IMR-90 (cell line): ENCODE measurements at regions not wholly inside any gene's neighbourhood (a gene's known extent, or its start where the extent isn't known, plus 50 kb on each side); places are given as distances from the start of the nearest gene placed in this dataset.

Experiments used
- ATAC-seq: fragments of 200-7000 bp; cut with Tn5 transposase; 2 replicates; pipeline ENCODE4 v1.9.1; 2020; ENCODE audit warnings: low read depth, mild to moderate bottlenecking, moderate library complexity
- BruUV-seq: library from RNA; stranded (reverse); fragments of 400-500 nt; replicated peaks from 2 replicates; lab custom pipeline; 2021; lab: Mats Ljungman, UMichigan
- CTCF ChIA-PET: fragments of 300-600 bp; formaldehyde crosslinking; extraction: SDS; loops from one replicate; lab custom pipeline; 2021; ENCODE audit warnings: antibody characterized with exemption; lab: Yijun Ruan, JAX
- POLR2A ChIA-PET: fragments of 300-600 bp; sonication (Branson Sonifier 250); formaldehyde crosslinking; loops from one replicate; lab custom pipeline; 2022; ENCODE audit warnings: antibody characterized with exemption; ENCODE audit not compliant: unreplicated experiment; lab: Charles Lee
- DNase-seq: peaks from one replicate; pipeline ENCODE4 v3.0.0; 2013
- H2AFZ ChIP-seq: replicated peaks from 2 replicates; pipeline ENCODE3; 2013; ENCODE audit warnings: low read length, mild to moderate bottlenecking; ENCODE audit not compliant: poor library complexity
- H2AK5ac ChIP-seq: 2 replicates; pipeline ENCODE4 v1.6.1; 2013; ENCODE audit warnings: low read depth, low read length, inconsistent platforms
- H2AK9ac ChIP-seq: replicated peaks from 2 replicates; pipeline ENCODE3; 2013; ENCODE audit warnings: mild to moderate bottlenecking, low read depth, low read length, moderate library complexity; ENCODE audit not compliant: poor library complexity
- H2BK120ac ChIP-seq: 2 replicates; pipeline ENCODE4 v1.6.1; 2013; ENCODE audit warnings: low read depth, low read length, inconsistent platforms
- H2BK15ac ChIP-seq: 3 replicates; pipeline ENCODE4 v1.6.1; 2013; ENCODE audit warnings: low read depth, low read length, inconsistent platforms
- H2BK20ac ChIP-seq: 2 replicates; pipeline ENCODE4 v1.6.1; 2013; ENCODE audit warnings: low read depth, mild to moderate bottlenecking, inconsistent platforms, low read length, moderate library complexity
- H2BK5ac ChIP-seq: 2 replicates; pipeline ENCODE4 v1.6.1; 2013; ENCODE audit warnings: mild to moderate bottlenecking, low read depth, low read length, inconsistent platforms; ENCODE audit not compliant: poor library complexity, severe bottlenecking
- H3K14ac ChIP-seq: replicated peaks from 2 replicates; pipeline ENCODE4 v1.6.1; 2013; ENCODE audit warnings: low read depth, low read length, inconsistent platforms
- H3K18ac ChIP-seq: 2 replicates; pipeline ENCODE4 v1.6.1; 2013; ENCODE audit warnings: low read depth, low read length, control low read depth
- H3K23ac ChIP-seq: 2 replicates; pipeline ENCODE4 v1.6.1; 2013; ENCODE audit warnings: low read depth, low read length, inconsistent platforms
- H3K27ac ChIP-seq: 2 replicates; pipeline ENCODE4 v1.5.1; 2013; ENCODE audit warnings: mild to moderate bottlenecking, control low read depth, low read length; ENCODE audit not compliant: insufficient read depth
- H3K27me3 ChIP-seq: 2 replicates; pipeline ENCODE4 v1.6.1; 2013; ENCODE audit warnings: low read length; ENCODE audit not compliant: control insufficient read depth, insufficient read depth
- H3K36me3 ChIP-seq: 2 replicates; pipeline ENCODE4 v1.6.1; 2013; ENCODE audit warnings: low read length, mixed read lengths; ENCODE audit not compliant: control insufficient read depth, insufficient read depth
- H3K4ac ChIP-seq: 2 replicates; pipeline ENCODE4 v1.6.1; 2013; ENCODE audit warnings: low read depth, low read length, inconsistent platforms
- H3K4me1 ChIP-seq: 2 replicates; pipeline ENCODE4 v1.6.1; 2013; ENCODE audit warnings: low read length, mixed read lengths; ENCODE audit not compliant: control insufficient read depth, insufficient read depth
- H3K4me2 ChIP-seq: 2 replicates; pipeline ENCODE4 v1.6.1; 2013; ENCODE audit warnings: low read depth, mild to moderate bottlenecking, control low read depth, low read length, moderate library complexity
- H3K4me3 ChIP-seq: 2 replicates; pipeline ENCODE4 v1.5.1; 2013; ENCODE audit warnings: low read depth, mild to moderate bottlenecking, control low read depth, low read length, moderate library complexity; ENCODE audit not compliant: insufficient read depth
- H3K56ac ChIP-seq: 2 replicates; pipeline ENCODE4 v1.6.1; 2013; ENCODE audit warnings: low read length, inconsistent platforms; ENCODE audit not compliant: insufficient read depth; ENCODE audit errors: extremely low read depth
- H3K79me1 ChIP-seq, 2 experiments: 2 replicates each; pipeline ENCODE4 v1.6.1; 2013; ENCODE audit warnings: low read length in 2 of 2, inconsistent platforms in 1 of 2, low read depth in 1 of 2
- H3K9ac ChIP-seq: 2 replicates; pipeline ENCODE4 v1.6.1; 2013; ENCODE audit warnings: low read depth, low read length, control low read depth
- H3K9me1 ChIP-seq: 2 replicates; pipeline ENCODE4 v1.6.1; 2013; ENCODE audit warnings: low read length, inconsistent platforms; ENCODE audit not compliant: insufficient read depth
- H3K9me3 ChIP-seq: 2 replicates; pipeline ENCODE4 v1.6.1; 2013; ENCODE audit warnings: low read length; ENCODE audit not compliant: control insufficient read depth, insufficient read depth
- H4K20me1 ChIP-seq: 2 replicates; pipeline ENCODE4 v1.6.1; 2013; ENCODE audit warnings: low read length, inconsistent platforms; ENCODE audit not compliant: insufficient read depth
- H4K5ac ChIP-seq: 2 replicates; pipeline ENCODE4 v1.6.1; 2013; ENCODE audit warnings: mild to moderate bottlenecking, low read depth, low read length, control low read depth
- H4K8ac ChIP-seq, 2 experiments: 2 replicates each; pipeline ENCODE4 v1.6.1; 2013; ENCODE audit warnings: low read depth in 2 of 2, low read length in 2 of 2, control low read depth in 1 of 2, inconsistent platforms in 1 of 2
- H4K91ac ChIP-seq: 2 replicates; pipeline ENCODE4 v1.6.1; 2013; ENCODE audit warnings: low read depth, low read length, inconsistent platforms; ENCODE audit not compliant: insufficient read depth
- BHLHE40 ChIP-seq: fragments of 150-350 bp; IDR thresholded peaks from 2 replicates; pipeline ENCODE4 v1.6.1; 2016; ENCODE audit warnings: mild to moderate bottlenecking, low read depth, low read length
- CEBPB ChIP-seq: IDR thresholded peaks from 2 replicates; pipeline ENCODE4 v1.6.1; 2012; ENCODE audit warnings: low read depth, low read length, improper control_type of control experiment
- CHD1 ChIP-seq: IDR thresholded peaks from 2 replicates; pipeline ENCODE4 v1.6.1; 2012; ENCODE audit warnings: low read depth, low read length, improper control_type of control experiment
- CTCF ChIP-seq: conservative IDR thresholded peaks from 2 replicates; pipeline ENCODE4 v1.5.1; 2012; ENCODE audit warnings: mild to moderate bottlenecking, low read depth, low read length, improper control_type of control experiment
- ELK1 ChIP-seq: fragments of 150-350 bp; IDR thresholded peaks from 2 replicates; pipeline ENCODE4 v1.6.1; 2016; ENCODE audit warnings: low read depth, mild to moderate bottlenecking, low read length, moderate library complexity, borderline replicate concordance
- FOS ChIP-seq: fragments of 150-350 bp; IDR thresholded peaks from 2 replicates; pipeline ENCODE4 v1.6.1; 2016; ENCODE audit warnings: low read depth, low read length
- MAFK ChIP-seq: IDR thresholded peaks from 2 replicates; pipeline ENCODE4 v1.6.1; 2012; ENCODE audit warnings: low read depth, low read length, improper control_type of control experiment
- MAZ ChIP-seq: IDR thresholded peaks from 2 replicates; pipeline ENCODE4 v1.6.1; 2012; ENCODE audit warnings: low read depth, mild to moderate bottlenecking, low read length, improper control_type of control experiment, moderate library complexity, borderline replicate concordance
- MXI1 ChIP-seq: IDR thresholded peaks from 2 replicates; pipeline ENCODE4 v1.6.1; 2012; ENCODE audit warnings: low read depth, mild to moderate bottlenecking, low read length, moderate library complexity, borderline replicate concordance
- NFE2L2 ChIP-seq: fragments of 150-350 bp; IDR thresholded peaks from 2 replicates; pipeline ENCODE4 v1.6.1; 2016; ENCODE audit warnings: low read depth, mild to moderate bottlenecking, low read length
- POLR2A ChIP-seq: IDR thresholded peaks from 2 replicates; pipeline ENCODE4 v1.6.1; 2012; ENCODE audit warnings: mild to moderate bottlenecking, low read depth, low read length
- RAD21 ChIP-seq: IDR thresholded peaks from 2 replicates; pipeline ENCODE4 v1.6.1; 2012; ENCODE audit warnings: low read length, improper control_type of control experiment
- RCOR1 ChIP-seq: IDR thresholded peaks from 2 replicates; pipeline ENCODE4 v1.6.1; 2012; ENCODE audit warnings: mild to moderate bottlenecking, low read length, improper control_type of control experiment; ENCODE audit not compliant: insufficient replicate concordance
- RFX5 ChIP-seq: IDR thresholded peaks from 2 replicates; pipeline ENCODE4 v1.8.0; 2012; ENCODE audit warnings: low read depth, mild to moderate bottlenecking, low read length, moderate library complexity
- SMC3 ChIP-seq: fragments of 150-350 bp; IDR thresholded peaks from 2 replicates; pipeline ENCODE4 v1.6.1; 2016; ENCODE audit warnings: low read depth, mild to moderate bottlenecking, antibody characterized with exemption, low read length, moderate library complexity
- USF2 ChIP-seq: fragments of 150-350 bp; IDR thresholded peaks from 2 replicates; pipeline ENCODE4 v1.6.1; 2017; ENCODE audit warnings: mild to moderate bottlenecking, antibody characterized with exemption, low read length, low read depth
- WGBS, 2 experiments: methylation state at CpG; one replicate each; pipeline versions ENCODE4 v1.1.5 to v1.1.7; 2013; ENCODE audit warnings: missing lambda C conversion rate in 2 of 2; ENCODE audit not compliant: insufficient read length in 1 of 2; ENCODE audit errors: extremely low coverage in 2 of 2; 5-methylcytosine and 5-hydroxymethylcytosine counted together
- dilution Hi-C: fragments of 300-500 bp; cut with HindIII; formaldehyde crosslinking; loops from one replicate; pipeline ENCODE4 v1.14.3; 2018; ENCODE audit warnings: low sequenced_read_pairs; ENCODE audit not compliant: unreplicated experiment
- in situ Hi-C: fragments of 300-500 bp; cut with MboI; formaldehyde crosslinking; loops from 3 replicates; pipeline ENCODE4 v1.14.3; 2019; ENCODE audit warnings: low sequenced_read_pairs, inconsistent platforms, mixed read lengths
- intact Hi-C: fragments of 100-400 bp; cut with micrococcal nuclease; formaldehyde crosslinking; loops from 2 replicates; pipeline ENCODE4 v1.10.0; 2022

GRCh38 chr18:77481541-77481940, 231.9 kb downstream of the GALR1 start:
- in situ Hi-C loops (no loop called here), intact Hi-C loops (no loop called here), dilution Hi-C loops (no loop called here)
- peaks cover 21% of the 10 kb centered on the region for H3K9me3 ChIP-seq
- BruUV-seq, result no TSS peak
- no peak overlapping the region for H3K14ac ChIP-seq
- H4K5ac ChIP-seq, result no peak overlapping the region
- H4K8ac ChIP-seq, result no peak overlapping the region
- no peak overlapping the region for H3K4me3 ChIP-seq
- H3K9ac ChIP-seq, result no peak overlapping the region
- no peaks in the 10 kb centered on the region for H3K9me1 ChIP-seq
- POLR2A ChIA-PET, result no interaction called here
- no peaks in the 10 kb centered on the region for H3K4me1 ChIP-seq
- no peak overlapping the region for H3K27ac ChIP-seq
- no peak overlapping the region for H3K4ac ChIP-seq
- no peak overlapping the region for H2BK15ac ChIP-seq
- no peak for TF ChIP-seq RAD21
- no peak for TF ChIP-seq BHLHE40
- no peak for TF ChIP-seq MXI1
- no peak for TF ChIP-seq RCOR1
- TF ChIP-seq SMC3, result no peak
- no peak for TF ChIP-seq CHD1
- no peak for TF ChIP-seq CEBPB
- TF ChIP-seq FOS, result no peak
- no peak for TF ChIP-seq MAZ
- TF ChIP-seq ELK1, result no peak
- no peak for TF ChIP-seq NFE2L2
- no peak for TF ChIP-seq USF2
- no peak for TF ChIP-seq MAFK
- TF ChIP-seq RFX5, result no peak
- no peak for TF ChIP-seq CTCF
- TF ChIP-seq POLR2A, result no peak
- no peak overlapping the region for H4K91ac ChIP-seq
- H3K27me3 ChIP-seq, result no peaks in the 10 kb centered on the region
- no peak overlapping the region for H3K56ac ChIP-seq
- H3K79me1 ChIP-seq, result no peaks in the 10 kb centered on the region
- H3K4me2 ChIP-seq, result no peak overlapping the region
- no peak overlapping the region for H2BK120ac ChIP-seq
- no peak overlapping the region for H2BK20ac ChIP-seq
- no peak overlapping the region for H3K18ac ChIP-seq
- H4K20me1 ChIP-seq, result no peaks in the 10 kb centered on the region
- no peak overlapping the region for H2AK9ac ChIP-seq
- H3K36me3 ChIP-seq, result no peaks in the 10 kb centered on the region
- CTCF ChIA-PET, result no interaction called here
- H2AK5ac ChIP-seq, result no peak overlapping the region
- no peak overlapping the region for H2BK5ac ChIP-seq
- no CpG with 5 or more reads among the region's 3 CpGs for WGBS, 2 experiments
- no peak overlapping the region for H3K23ac ChIP-seq
- DNase-seq (no peak), ATAC-seq (no peak)
- no peak overlapping the region for H2AFZ ChIP-seq
